ENCODE measurements at regions not wholly inside any gene's neighbourhood (a gene's known extent, or its start where the extent isn't known, plus 50 kb on each side); places are given as distances from the start of the nearest gene placed in this dataset.

- TF ChIP-seq CTCF (tag by site-specific recombination; IDR thresholded peaks at IDR 0.05) (no peak), ZIC2 (tag by site-specific recombination; IDR thresholded peaks at IDR 0.05) (no peak), ZFHX2 (tag by site-specific recombination; conservative IDR thresholded peaks at IDR 0.05) (no peak), ZNF488 (tag by site-specific recombination; IDR thresholded peaks at IDR 0.05) (no peak), ZNF280D (tag by site-specific recombination; IDR thresholded peaks at IDR 0.05) (no peak), ZNF114 (tag by site-specific recombination; IDR thresholded peaks at IDR 0.05) (no peak), ZSCAN30 (tag by site-specific recombination; IDR thresholded peaks at IDR 0.05) (no peak), ZSCAN4 (tag by site-specific recombination; IDR thresholded peaks at IDR 0.05) (no peak), ZNF768 (tag by site-specific recombination; IDR thresholded peaks at IDR 0.05) (no peak), ZNF138 (tag by site-specific recombination; IDR thresholded peaks at IDR 0.05; ENCODE audit: borderline replicate concordance) (no peak), ZNF830 (tag by site-specific recombination; IDR thresholded peaks at IDR 0.05; ENCODE audit: low read depth) (no peak), ZNF292 (tag by site-specific recombination; IDR thresholded peaks at IDR 0.05; ENCODE audit: borderline replicate concordance, low read depth) (no peak)
- TF ChIP-seq, protein P1, sequence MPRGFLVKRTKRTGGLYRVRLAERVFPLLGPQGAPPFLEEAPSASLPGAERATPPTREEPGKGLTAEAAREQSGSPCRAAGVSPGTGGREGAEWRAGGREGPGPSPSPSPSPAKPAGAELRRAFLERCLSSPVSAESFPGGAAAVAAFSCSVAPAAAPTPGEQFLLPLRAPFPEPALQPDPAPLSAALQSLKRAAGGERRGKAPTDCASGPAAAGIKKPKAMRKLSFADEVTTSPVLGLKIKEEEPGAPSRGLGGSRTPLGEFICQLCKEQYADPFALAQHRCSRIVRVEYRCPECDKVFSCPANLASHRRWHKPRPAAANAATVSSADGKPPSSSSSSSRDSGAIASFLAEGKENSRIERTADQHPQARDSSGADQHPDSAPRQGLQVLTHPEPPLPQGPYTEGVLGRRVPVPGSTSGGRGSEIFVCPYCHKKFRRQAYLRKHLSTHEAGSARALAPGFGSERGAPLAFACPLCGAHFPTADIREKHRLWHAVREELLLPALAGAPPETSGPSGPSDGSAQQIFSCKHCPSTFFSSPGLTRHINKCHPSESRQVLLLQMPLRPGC (tag by site-specific recombination; IDR thresholded peaks at IDR 0.05) = no peak
Measured at GRCh38 chr5:175596761-175597189, 61.1 kb upstream of the HRH2 start.
